Right lobe of liver (tissue), 4 donors: ENCODE measurements at regions not wholly inside any gene's neighbourhood (a gene's known extent, or its start where the extent isn't known, plus 50 kb on each side); places are given as distances from the start of the nearest gene placed in this dataset.

ENCODE experiments used
- POLR2A ChIP-seq: fragments of 450-650 bp; IDR thresholded peaks from one replicate; pipeline ENCODE4 v1.6.1; 2017; ENCODE audit warnings: antibody characterized with exemption, mild to moderate bottlenecking
- TF ChIP-seq, protein P1 (sequence below), 4 donors: fragments of 200-600 bp in 3 of 4; fragments of 450-650 bp in 1 of 4; IDR thresholded peaks; one replicate each; pipeline versions ENCODE4 v1.5.1 to v1.8.0; 2016 to 2022; ENCODE audit warnings: antibody characterized with exemption in 4 of 4, mild to moderate bottlenecking in 2 of 4
- donor health status: DM: no; HTN: no; CAD: no.
- donor health status: DM: no; HTN: no; CAD: no.
- donor health status: DM: no; HTN: yes; CAD: no.

DNA sequence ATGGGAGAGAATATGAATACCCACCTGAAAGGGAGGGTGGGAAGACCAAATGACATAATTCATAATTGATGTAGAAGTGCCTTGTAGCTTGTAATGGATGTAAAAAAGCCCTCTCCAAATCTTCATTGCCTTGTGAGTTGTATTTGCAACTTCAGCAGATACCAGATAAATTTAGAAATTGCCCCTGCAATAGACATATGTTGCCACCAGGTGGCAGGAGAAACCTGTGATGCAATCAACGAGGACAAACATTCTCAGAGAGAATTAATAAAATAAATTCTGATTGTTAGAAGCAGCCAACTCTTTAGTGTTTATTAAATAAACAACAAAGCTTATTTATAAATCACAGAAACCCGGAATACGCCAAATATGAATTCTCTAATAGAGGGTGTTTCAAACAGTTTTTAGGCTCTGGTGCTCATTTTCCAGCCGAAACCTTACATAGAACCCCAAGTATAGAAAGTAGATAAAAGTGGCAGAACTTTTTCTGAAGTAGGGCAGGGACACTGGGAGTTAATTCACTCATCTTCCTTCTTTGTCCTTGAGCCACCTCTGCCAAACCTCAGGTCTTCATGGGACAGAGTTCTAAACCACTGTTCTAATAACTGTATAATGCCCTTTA, 147.8 kb downstream of the TMEM38B start:
- TF ChIP-seq, protein P1, sequence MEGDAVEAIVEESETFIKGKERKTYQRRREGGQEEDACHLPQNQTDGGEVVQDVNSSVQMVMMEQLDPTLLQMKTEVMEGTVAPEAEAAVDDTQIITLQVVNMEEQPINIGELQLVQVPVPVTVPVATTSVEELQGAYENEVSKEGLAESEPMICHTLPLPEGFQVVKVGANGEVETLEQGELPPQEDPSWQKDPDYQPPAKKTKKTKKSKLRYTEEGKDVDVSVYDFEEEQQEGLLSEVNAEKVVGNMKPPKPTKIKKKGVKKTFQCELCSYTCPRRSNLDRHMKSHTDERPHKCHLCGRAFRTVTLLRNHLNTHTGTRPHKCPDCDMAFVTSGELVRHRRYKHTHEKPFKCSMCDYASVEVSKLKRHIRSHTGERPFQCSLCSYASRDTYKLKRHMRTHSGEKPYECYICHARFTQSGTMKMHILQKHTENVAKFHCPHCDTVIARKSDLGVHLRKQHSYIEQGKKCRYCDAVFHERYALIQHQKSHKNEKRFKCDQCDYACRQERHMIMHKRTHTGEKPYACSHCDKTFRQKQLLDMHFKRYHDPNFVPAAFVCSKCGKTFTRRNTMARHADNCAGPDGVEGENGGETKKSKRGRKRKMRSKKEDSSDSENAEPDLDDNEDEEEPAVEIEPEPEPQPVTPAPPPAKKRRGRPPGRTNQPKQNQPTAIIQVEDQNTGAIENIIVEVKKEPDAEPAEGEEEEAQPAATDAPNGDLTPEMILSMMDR (IDR thresholded peaks at IDR 0.05): peak; percentile 70 to 92 (median 84)
- no peak for TF ChIP-seq POLR2A
